ENCODE measurements at regions not wholly inside any gene's neighbourhood (a gene's known extent, or its start where the extent isn't known, plus 50 kb on each side); places are given as distances from the start of the nearest gene placed in this dataset.

DNA sequence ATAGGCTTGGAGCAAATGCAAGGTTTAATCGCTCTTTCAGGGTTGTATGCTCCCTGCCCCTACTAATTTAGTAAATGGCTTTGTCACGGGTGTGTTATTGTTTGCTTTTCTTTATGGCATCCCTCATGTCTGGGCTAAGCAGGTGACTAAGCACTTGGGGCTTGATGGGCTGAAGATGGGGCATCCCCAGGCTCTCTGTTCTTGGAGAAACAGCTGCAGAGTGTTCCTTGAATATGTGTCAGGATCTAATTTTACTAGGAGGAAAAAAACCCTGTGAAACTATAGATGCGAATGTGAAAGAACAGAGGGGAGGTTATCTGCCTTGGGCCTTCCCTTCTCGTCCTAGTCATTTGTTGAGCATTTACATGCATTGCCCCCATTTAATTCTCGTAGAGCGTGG, 94.7 kb upstream of the TAF1B start:
- WGBS, 2 donors (ENCODE audit: low coverage in 1 of 2): 69 to 83% methylated on average over 5 to 6 of the region's 6 CpGs
- Histone ChIP-seq H3K27ac (no peak overlapping the region), H3K27me3 (peaks cover 1% of the 10 kb centered on the region), H3K36me3 (no peaks in the 10 kb centered on the region), H3K4me1 (peaks cover 0 to 12% (median 9%) of the 10 kb centered on the region in 3 donors), H3K9me3 (no peaks in the 10 kb centered on the region), H3K4me3 (no peak overlapping the region)
- ATAC-seq: no peak
- TF ChIP-seq, protein P1, sequence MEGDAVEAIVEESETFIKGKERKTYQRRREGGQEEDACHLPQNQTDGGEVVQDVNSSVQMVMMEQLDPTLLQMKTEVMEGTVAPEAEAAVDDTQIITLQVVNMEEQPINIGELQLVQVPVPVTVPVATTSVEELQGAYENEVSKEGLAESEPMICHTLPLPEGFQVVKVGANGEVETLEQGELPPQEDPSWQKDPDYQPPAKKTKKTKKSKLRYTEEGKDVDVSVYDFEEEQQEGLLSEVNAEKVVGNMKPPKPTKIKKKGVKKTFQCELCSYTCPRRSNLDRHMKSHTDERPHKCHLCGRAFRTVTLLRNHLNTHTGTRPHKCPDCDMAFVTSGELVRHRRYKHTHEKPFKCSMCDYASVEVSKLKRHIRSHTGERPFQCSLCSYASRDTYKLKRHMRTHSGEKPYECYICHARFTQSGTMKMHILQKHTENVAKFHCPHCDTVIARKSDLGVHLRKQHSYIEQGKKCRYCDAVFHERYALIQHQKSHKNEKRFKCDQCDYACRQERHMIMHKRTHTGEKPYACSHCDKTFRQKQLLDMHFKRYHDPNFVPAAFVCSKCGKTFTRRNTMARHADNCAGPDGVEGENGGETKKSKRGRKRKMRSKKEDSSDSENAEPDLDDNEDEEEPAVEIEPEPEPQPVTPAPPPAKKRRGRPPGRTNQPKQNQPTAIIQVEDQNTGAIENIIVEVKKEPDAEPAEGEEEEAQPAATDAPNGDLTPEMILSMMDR (IDR thresholded peaks at IDR 0.05): no peak
- TF ChIP-seq POLR2AphosphoS5 (IDR thresholded peaks at IDR 0.05) (no peak), POLR2A (IDR thresholded peaks at IDR 0.05) (no peak), EP300 (IDR thresholded peaks at IDR 0.05) (no peak)

DNA sequence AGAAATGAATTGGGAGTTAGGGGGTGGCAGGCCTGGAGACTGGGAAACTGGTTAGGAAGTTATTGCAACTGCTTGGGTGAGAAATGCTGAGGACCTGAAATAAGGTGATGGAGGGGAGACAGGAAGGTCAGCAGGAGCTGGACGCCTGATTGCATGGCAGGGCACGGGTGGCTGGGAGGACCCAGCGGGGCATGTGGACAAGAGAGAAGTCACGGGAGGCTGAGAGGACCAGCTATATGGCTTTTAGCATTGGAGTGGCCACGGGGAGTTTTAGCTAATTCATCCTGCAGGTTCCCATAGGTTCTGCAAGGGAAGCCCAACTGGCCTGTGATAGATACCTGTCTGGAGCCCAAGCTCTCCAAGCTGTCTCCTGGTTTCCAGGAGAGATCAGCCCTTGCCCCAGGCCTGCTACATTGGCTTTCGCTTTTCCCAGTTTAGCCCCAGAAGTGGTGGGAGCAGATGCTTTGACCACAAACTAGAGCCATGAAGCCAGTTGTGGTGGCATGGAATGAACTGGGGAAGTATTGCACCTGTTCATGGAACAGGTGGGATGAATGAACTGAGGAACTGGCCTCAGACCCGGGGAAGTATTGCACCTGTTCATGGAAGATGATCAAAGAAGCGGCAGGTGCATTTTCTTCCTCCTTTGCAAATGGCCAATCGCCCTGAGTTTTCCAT, 93.6 kb upstream of the TAF1B start:
- TF ChIP-seq EP300 (IDR thresholded peaks at IDR 0.05) (no peak), POLR2A (IDR thresholded peaks at IDR 0.05) (no peak), POLR2AphosphoS5 (IDR thresholded peaks at IDR 0.05) (no peak)
- TF ChIP-seq, protein P1 (IDR thresholded peaks at IDR 0.05): no peak
- H3K27ac ChIP-seq: no peak overlapping the region
- H3K9me3 ChIP-seq: no peaks in the 10 kb centered on the region
- no peak overlapping the region for H3K4me3 ChIP-seq
- H3K4me1 ChIP-seq: peaks cover 0 to 13% (median 10%) of the 10 kb centered on the region in 3 donors
- 79 to 87% methylated on average over 5 to 8 of the region's 9 CpGs for WGBS, 2 donors (ENCODE audit: low coverage in 1 of 2)
- H3K36me3 ChIP-seq: no peaks in the 10 kb centered on the region
- no peak for ATAC-seq
- H3K27me3 ChIP-seq: peaks cover 11% of the 10 kb centered on the region

DNA sequence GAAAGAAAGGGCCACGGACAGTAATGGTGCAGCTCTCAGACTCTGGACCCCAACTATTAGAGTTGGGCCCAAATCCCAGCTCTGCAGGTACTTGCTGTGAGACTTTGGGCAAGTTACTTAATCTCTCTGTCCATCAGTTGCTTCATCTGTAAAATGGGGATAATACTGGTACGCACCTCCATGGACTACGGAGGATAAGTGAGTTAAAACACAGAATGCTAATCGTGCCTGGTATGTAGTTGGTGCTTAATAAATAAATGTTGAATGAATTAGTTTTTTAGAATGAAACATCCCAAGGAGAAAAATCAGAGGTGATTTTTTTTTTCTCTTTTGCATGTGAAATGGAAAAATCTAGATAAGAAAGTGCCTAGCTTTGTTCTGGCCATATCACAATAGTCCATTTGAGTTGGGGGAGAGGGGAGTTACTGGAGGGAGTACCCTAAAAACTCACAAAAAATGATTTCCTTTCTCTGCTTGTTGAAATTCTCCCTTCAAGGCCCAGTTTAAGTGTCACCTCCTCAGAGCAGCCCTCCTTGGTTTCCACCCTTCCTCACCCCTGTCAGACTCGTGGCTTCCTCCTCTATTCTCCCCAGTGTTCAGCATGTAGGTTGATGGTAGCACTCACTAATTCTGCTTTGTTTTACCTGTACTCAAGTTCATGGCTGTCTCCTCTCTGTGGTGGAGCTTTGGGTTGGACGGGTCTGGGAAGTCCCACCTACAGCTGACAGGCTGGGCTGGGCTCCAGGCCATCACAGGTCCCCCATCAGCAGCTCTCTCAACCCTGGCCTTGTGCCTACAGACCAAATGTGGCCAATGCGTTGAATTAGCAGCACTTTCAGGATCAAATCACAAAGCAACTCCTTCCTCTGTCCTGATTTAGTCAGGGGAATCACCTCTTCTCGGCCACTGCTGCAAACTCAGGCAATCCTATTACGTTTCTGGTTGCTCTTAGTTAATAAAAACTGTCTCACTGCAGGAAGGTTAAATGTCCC, 92.8 kb upstream of the TAF1B start:
- 68 to 78% methylated on average over 3 to 7 of the region's 9 CpGs for WGBS, 2 donors (ENCODE audit: low coverage in 1 of 2)
- ATAC-seq: no peak

DNA sequence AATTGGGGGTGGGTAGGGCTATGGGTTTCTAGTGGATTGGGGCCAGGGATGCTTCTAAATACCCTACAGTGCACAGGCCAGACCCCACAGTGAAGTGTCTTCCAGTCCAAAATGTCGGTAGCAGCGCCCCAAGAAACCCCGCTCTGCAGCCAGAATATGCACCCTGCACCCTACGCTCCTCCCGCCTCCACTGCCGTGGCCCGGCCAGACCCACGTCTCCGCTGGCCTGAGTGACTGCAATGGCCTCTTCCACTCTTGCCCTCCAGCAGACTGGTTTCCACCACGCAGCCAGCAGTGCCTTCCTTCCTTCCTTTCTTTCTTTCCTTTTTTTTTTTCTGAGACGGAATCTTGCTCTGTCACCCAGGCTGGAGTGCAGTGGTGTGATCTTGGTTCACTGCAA, 91.4 kb upstream of the TAF1B start:
- Histone ChIP-seq H3K27ac (no peak overlapping the region), H3K9me3 (no peaks in the 10 kb centered on the region), H3K36me3 (no peaks in the 10 kb centered on the region), H3K4me1 (peaks cover 0 to 17% (median 10%) of the 10 kb centered on the region in 3 donors), H3K27me3 (peaks cover 20% of the 10 kb centered on the region), H3K4me3 (no peak overlapping the region)
- ATAC-seq: no peak
- 94 to 100% methylated on average over 1 to 11 of the region's 11 CpGs for WGBS, 2 donors (ENCODE audit: low coverage in 1 of 2)
- TF ChIP-seq EP300 (IDR thresholded peaks at IDR 0.05) (no peak), POLR2AphosphoS5 (IDR thresholded peaks at IDR 0.05) (no peak), POLR2A (IDR thresholded peaks at IDR 0.05) (no peak)
- TF ChIP-seq, protein P1 (IDR thresholded peaks at IDR 0.05): no peak

More for the DNA sequence above, 92.8 kb upstream of the TAF1B start:
- Histone ChIP-seq H3K4me3 (no peak overlapping the region), H3K36me3 (no peaks in the 10 kb centered on the region), H3K9me3 (no peaks in the 10 kb centered on the region), H3K4me1 (peaks cover 0 to 13% (median 10%) of the 10 kb centered on the region in 3 donors), H3K27me3 (peaks cover 11% of the 10 kb centered on the region), H3K27ac (no peak overlapping the region)
- TF ChIP-seq POLR2A (IDR thresholded peaks at IDR 0.05) (no peak), POLR2AphosphoS5 (IDR thresholded peaks at IDR 0.05) (no peak), EP300 (IDR thresholded peaks at IDR 0.05) (no peak)
- TF ChIP-seq, protein P1 (IDR thresholded peaks at IDR 0.05): no peak

Measured in gastroesophageal sphincter (tissue), 4 donors.